DND-41 (cell line): ENCODE measurements at regions not wholly inside any gene's neighbourhood (a gene's known extent, or its start where the extent isn't known, plus 50 kb on each side); places are given as distances from the start of the nearest gene placed in this dataset.

Experiments
- CTCF ChIP-seq: IDR thresholded peaks from 2 replicates; pipeline ENCODE4 v1.5.1; 2012; ENCODE audit warnings: borderline replicate concordance, low read length, moderate library complexity, mild to moderate bottlenecking; ENCODE audit not compliant: poor library complexity, severe bottlenecking; ENCODE audit errors: extremely low read depth
- EZH2 ChIP-seq: IDR thresholded peaks from 3 replicates; pipeline ENCODE4 v1.6.1; 2012; ENCODE audit warnings: borderline replicate concordance, low read depth, mild to moderate bottlenecking, moderate library complexity, low read length, inconsistent platforms; ENCODE audit not compliant: severe bottlenecking

- no peak for TF ChIP-seq CTCF
- no peak for TF ChIP-seq EZH2
Measured at GRCh38 chr4:12658146-12658545, 826.0 kb downstream of the RAB28 start.
